ENCODE measurements at regions not wholly inside any gene's neighbourhood (a gene's known extent, or its start where the extent isn't known, plus 50 kb on each side); places are given as distances from the start of the nearest gene placed in this dataset.
"Not testable (repeated sequence)": the region's sequence is repeated elsewhere in the genome, so short reads cannot be mapped to it uniquely, and the experiment has no call there.

GRCh38 chr16:18152832-18153231 lies 183.7 kb downstream of the NPIPA8 start:
- not testable (repeated sequence) for DNase-seq

- DNase-seq: not testable (repeated sequence)
Observed at GRCh38 chr16:18148132-18148531, 188.4 kb downstream of the NPIPA8 start.

DNA sequence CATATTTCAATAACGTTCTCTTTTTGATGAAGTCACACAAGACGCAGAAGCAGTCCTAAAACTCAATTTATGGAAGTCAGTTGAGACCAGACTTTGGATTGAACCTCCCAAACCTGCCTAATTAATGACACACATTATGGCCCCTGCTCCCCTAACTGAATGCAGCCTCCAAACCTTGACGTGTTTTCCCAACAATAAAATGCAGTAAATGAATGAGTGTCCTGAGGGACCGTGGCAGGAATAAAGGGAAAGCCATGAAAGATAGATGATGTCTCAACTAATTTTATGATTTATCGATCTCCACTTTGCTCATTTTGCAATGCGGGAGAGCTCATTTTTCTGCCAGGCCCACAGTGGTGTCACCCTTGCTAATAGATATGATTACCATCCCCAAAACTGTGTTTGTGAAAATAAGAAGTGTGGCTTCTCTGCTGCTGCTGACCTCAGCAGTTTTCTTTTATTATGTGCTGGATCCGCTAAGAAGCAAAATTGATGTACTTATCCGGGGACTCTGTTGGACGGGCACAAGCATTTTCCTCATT lies 189.9 kb downstream of the NPIPA8 start:
- not testable (repeated sequence) for DNase-seq

- DNase-seq: not testable (repeated sequence)
Observed at GRCh38 chr16:18142066-18142465, 194.5 kb downstream of the NPIPA8 start.

DNA sequence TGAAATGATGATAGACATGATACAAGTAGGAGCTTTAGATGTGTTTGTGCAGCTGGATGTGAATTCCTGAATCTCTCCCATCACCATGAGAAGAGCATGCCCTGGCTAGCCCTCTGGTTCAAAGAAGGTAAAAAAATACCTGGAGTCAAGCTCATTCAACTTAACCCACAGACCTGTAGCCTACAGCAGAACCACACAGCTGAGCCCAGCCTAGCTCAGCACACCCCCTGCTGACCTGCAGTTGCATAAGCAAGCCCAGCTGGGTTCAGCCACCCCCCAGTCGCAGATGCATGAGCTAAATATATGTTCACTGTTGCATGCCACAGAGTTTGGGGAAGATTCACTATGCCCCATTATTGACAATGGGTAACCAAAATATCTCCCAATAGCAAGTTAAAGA lies 200.2 kb downstream of the NPIPA8 start:
- not testable (repeated sequence) for DNase-seq

- DNase-seq: not testable (repeated sequence)
Observed at GRCh38 chr16:18135024-18135423, 201.5 kb downstream of the NPIPA8 start.

GRCh38 chr16:18131587-18131986 lies 204.9 kb downstream of the NPIPA8 start:
- DNase-seq: not testable (repeated sequence)

DNA sequence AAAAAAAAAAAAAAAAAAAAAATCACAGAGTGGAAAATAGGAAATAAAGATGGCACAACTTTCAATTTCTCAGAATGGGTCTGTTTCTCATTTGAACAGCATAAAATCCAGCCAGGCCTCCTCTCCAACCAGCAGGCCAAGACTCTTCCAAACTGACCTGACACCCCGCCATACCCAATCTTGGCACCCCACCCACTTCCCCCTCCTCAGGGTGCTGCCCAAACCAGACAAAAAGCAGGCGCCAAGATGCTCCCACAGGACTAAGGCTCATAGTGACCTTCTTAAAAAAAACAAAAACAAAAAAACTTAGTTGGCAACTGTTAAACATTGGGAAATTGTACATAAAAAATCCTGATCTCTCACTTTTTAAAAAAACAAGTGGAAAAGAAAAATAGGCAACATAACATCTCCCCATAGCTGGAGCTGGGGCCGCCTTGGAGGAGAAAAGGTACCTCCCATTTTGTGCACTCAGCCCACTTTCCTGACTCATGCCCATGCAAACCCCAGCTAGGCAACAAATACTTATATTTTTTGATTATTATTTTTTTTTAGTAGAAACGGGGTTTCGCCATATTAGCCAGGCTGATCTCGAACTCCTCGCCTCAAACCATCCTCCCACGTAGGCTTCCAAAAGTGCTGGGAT lies 205.9 kb downstream of the NPIPA8 start:
- DNase-seq: not testable (repeated sequence)

DNA sequence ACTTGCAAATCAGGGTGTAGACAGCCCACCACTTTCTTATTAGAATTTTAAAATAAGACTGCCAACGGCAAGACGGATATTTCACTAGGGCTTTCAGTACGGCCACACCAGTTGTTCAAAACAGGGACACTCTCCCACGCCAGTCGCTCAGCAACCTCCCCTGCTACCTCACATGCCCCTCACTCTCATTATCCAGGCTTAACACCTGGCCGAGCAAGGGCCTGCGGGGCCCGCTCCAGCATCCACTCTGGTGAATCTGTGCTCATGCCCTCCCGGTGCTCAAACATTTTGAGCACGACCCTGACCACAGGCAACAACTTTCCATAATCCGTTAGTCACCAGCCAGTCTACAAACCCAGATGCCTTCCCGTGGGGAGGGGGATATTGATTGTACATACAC lies 209.5 kb downstream of the NPIPA8 start:
- not testable (repeated sequence) for DNase-seq

GRCh38 chr16:18119092-18119491 lies 217.4 kb downstream of the NPIPA8 start:
- DNase-seq: peak; percentile 11 to 25

DNA sequence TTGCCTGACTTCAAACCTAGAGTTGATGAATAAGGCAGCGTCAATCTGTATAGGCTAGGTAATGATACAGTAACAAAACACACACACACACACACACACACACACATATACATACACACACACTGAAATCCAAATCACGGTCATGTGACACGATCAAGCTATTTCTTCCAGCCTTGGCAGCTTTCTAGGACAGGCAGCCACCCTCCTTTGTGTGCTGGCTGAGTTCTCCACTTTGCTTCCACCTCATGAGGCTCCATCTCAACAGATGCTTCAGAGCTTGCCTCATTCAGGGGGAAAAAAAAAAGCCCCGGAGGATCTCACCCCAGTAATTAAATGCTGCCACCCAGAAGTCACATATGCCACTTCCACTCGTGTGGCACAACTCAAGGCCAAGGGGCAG lies 217.9 kb downstream of the NPIPA8 start:
- DNase-seq: not testable (repeated sequence)

GRCh38 chr16:18118071-18118470 lies 218.5 kb downstream of the NPIPA8 start:
- not testable (repeated sequence) for DNase-seq

DNA sequence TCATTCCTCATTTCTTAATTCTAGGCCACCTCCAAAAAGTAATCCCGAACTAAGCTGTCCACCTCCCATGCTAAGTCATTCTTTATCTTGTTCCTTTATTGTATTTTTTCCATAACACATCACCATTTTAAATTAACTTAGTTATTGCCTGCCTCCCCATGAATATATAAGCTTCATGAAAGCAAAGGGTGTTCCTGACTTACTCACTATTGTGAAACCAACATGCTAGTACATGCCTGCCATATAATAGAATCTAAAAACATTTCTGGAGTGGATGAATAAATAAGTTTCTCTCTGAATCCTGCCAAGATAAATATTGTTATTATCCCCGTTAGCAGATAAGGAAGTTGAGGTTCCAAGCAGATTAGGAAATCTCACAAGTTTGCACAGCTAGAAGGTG lies 232.1 kb downstream of the NPIPA8 start:
- not testable (repeated sequence) for DNase-seq

- not testable (repeated sequence) for DNase-seq
Observed at GRCh38 chr16:18101077-18101476, 235.5 kb downstream of the NPIPA8 start.

- DNase-seq: not testable (repeated sequence)
Observed at GRCh38 chr16:18092605-18093004, 243.9 kb downstream of the NPIPA8 start.

- not testable (repeated sequence) for DNase-seq
Observed at GRCh38 chr16:18080658-18081363, 255.7 kb downstream of the NPIPA8 start.

- DNase-seq: not testable (repeated sequence)
Observed at GRCh38 chr16:18077910-18078309, 258.6 kb downstream of the NPIPA8 start.

- DNase-seq: no peak
Observed at GRCh38 chr16:18072161-18072560, 264.4 kb downstream of the NPIPA8 start.

GRCh38 chr16:18069683-18070082 lies 266.9 kb downstream of the NPIPA8 start:
- DNase-seq: no peak

- no peak for DNase-seq
Observed at GRCh38 chr16:18068477-18068876, 268.1 kb downstream of the NPIPA8 start.

GRCh38 chr16:18062713-18063112 lies 273.8 kb downstream of the NPIPA8 start:
- DNase-seq: no peak

DNA sequence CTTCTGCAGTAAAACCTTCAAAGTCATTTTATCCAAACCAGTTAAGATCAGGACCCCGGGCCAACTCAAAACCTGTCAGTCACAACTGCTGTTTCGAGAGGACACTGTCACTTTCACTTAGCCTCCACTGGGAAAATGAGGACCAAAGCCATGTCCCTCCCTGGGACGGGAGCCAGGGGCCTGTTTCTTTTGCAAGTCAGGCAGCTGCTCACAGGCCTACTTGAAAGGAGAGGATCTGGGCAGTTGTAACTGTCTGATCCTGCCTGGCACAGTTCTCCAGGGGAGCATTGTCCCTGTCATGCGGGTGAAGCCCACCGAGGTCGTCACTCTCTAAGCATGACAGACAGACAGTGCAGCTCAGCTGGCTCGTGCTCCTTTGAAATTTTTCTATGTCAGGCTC lies 276.2 kb downstream of the NPIPA8 start:
- DNase-seq: no peak

DNA sequence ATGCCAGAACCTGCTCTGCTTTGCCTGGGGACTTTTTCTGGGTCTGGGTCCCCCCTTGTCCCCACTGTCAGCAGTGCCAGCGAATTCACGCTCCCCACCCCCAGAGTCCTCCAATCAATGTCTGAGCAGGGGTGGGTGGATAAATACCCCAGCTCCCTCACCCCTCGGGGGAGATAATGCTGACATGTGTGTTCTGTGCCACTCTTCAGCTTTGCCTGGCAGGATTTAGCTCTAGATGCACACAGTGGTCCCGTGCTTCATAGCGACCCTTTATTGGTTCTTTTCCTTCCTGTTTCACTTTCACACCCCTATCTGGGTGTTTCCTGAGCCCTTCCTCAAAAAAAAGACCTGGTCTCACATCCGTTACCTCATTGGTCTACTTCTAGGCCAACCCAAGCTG lies 277.0 kb downstream of the NPIPA8 start:
- no peak for DNase-seq

All from right lung (tissue), 2 donors.